Vagina (tissue), 2 donors: ENCODE measurements at regions not wholly inside any gene's neighbourhood (a gene's known extent, or its start where the extent isn't known, plus 50 kb on each side); places are given as distances from the start of the nearest gene placed in this dataset.

ENCODE experiments used
- POLR2A ChIP-seq, 2 donors: fragments of 450-650 bp; IDR thresholded peaks; one replicate each; pipeline ENCODE4 v1.6.1; 2017; ENCODE audit warnings: antibody characterized with exemption in 2 of 2, mild to moderate bottlenecking in 2 of 2, moderate library complexity in 2 of 2
- TF ChIP-seq, protein P1 (sequence below), 3 experiments: fragments of 450-650 bp in 2 of 3; fragments of 200-600 bp in 1 of 3; sonication (generic) in 1 of 3; IDR thresholded peaks; one replicate each; pipeline ENCODE4 v1.5.1; 2017 to 2019; ENCODE audit warnings: antibody characterized with exemption in 3 of 3, mild to moderate bottlenecking in 2 of 3, moderate library complexity in 2 of 3

GRCh38 chr2:187853381-187853791, 299.2 kb upstream of the TFPI start:
- no peak for TF ChIP-seq POLR2A (IDR thresholded peaks at IDR 0.05)
- TF ChIP-seq, protein P1, sequence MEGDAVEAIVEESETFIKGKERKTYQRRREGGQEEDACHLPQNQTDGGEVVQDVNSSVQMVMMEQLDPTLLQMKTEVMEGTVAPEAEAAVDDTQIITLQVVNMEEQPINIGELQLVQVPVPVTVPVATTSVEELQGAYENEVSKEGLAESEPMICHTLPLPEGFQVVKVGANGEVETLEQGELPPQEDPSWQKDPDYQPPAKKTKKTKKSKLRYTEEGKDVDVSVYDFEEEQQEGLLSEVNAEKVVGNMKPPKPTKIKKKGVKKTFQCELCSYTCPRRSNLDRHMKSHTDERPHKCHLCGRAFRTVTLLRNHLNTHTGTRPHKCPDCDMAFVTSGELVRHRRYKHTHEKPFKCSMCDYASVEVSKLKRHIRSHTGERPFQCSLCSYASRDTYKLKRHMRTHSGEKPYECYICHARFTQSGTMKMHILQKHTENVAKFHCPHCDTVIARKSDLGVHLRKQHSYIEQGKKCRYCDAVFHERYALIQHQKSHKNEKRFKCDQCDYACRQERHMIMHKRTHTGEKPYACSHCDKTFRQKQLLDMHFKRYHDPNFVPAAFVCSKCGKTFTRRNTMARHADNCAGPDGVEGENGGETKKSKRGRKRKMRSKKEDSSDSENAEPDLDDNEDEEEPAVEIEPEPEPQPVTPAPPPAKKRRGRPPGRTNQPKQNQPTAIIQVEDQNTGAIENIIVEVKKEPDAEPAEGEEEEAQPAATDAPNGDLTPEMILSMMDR (IDR thresholded peaks at IDR 0.05) = no peak
